Neural progenitor cell (in vitro differentiated cells): ENCODE measurements at regions not wholly inside any gene's neighbourhood (a gene's known extent, or its start where the extent isn't known, plus 50 kb on each side); places are given as distances from the start of the nearest gene placed in this dataset.

Source experiments
- CTCF ChIP-seq: fragments of 200-600 bp; sonication (generic); IDR thresholded peaks from 2 replicates; pipeline ENCODE4 v1.5.1; 2017; ENCODE audit warnings: antibody characterized with exemption, mild to moderate bottlenecking
- EZH2 ChIP-seq: fragments of 200-600 bp; sonication (generic); IDR thresholded peaks from 2 replicates; pipeline ENCODE4 v1.6.1; 2017; ENCODE audit warnings: antibody characterized with exemption, mild to moderate bottlenecking, moderate library complexity

- TF ChIP-seq CTCF (no peak), EZH2 (no peak)
Observed at GRCh38 chr16:9511389-9511788, 419.9 kb downstream of the HAPSTR1 start.
